Activated B cell treated with CpG ODN at 0.5 μM for 24 hours (primary cell): ENCODE measurements at regions not wholly inside any gene's neighbourhood (a gene's known extent, or its start where the extent isn't known, plus 50 kb on each side); places are given as distances from the start of the nearest gene placed in this dataset.

Experiments used
- ATAC-seq: fragments of 200-7000 bp; cut with Tn5 transposase; one replicate; pipeline ENCODE4 v1.10.0; 2021; ENCODE audit warnings: low read depth, mild to moderate bottlenecking, moderate library complexity
- CTCF ChIA-PET: fragments of 350-600 bp; sonication (Branson Sonifier 250); formaldehyde crosslinking; loops from one replicate; lab custom pipeline; 2021; ENCODE audit warnings: antibody characterized with exemption; lab: Charles Lee
- POLR2A ChIA-PET: fragments of 350-600 bp; sonication (Branson Sonifier 250); formaldehyde crosslinking; loops from one replicate; lab custom pipeline; 2021; ENCODE audit warnings: antibody characterized with exemption; lab: Charles Lee
- DNase-seq: peaks from one replicate; pipeline ENCODE4 v3.0.0; 2022
- H3K27ac Mint-ChIP-seq: one replicate; pipeline ENCODE4 v1.8.0; 2020; ENCODE audit warnings: mixed read lengths
- H3K27me3 Mint-ChIP-seq: one replicate; pipeline ENCODE4 v1.8.0; 2021; ENCODE audit warnings: mixed read lengths
- H3K36me3 Mint-ChIP-seq: one replicate; pipeline ENCODE4 v1.8.0; 2021; ENCODE audit warnings: low read depth, mixed read lengths
- H3K4me1 Mint-ChIP-seq: one replicate; pipeline ENCODE4 v1.8.0; 2021; ENCODE audit warnings: mixed read lengths
- H3K4me3 Mint-ChIP-seq: one replicate; pipeline ENCODE4 v1.8.0; 2020; ENCODE audit warnings: mild to moderate bottlenecking, mixed read lengths
- H3K9me3 Mint-ChIP-seq: one replicate; pipeline ENCODE4 v1.8.0; 2020; ENCODE audit warnings: mixed read lengths
- CTCF ChIP-seq: fragments of 200-600 bp; IDR thresholded peaks from one replicate; pipeline ENCODE4 v1.8.0; 2022; ENCODE audit warnings: antibody characterized with exemption, mild to moderate bottlenecking
- intact Hi-C: fragments of 100-400 bp; cut with micrococcal nuclease; formaldehyde crosslinking; loops from one replicate; pipeline ENCODE4 v1.15.1; 2024

- no peak overlapping the region for H3K27ac Mint-ChIP-seq
- ATAC-seq, result no peak
- no peak for DNase-seq
- H3K4me1 Mint-ChIP-seq, result peaks cover 38% of the 10 kb centered on the region
- H3K27me3 Mint-ChIP-seq, result no peaks in the 10 kb centered on the region
- no peaks in the 10 kb centered on the region for H3K36me3 Mint-ChIP-seq
- no peak overlapping the region for H3K4me3 Mint-ChIP-seq
- ChIA-PET POLR2A (interaction anchor here (0.6 to 2.3 kb wide), 3 partner anchors 46 to 88 kb away, joined by 5 to 9 read pairs (median 6); no protein-coding TSS in a partner anchor), CTCF (no interaction called here)
- H3K9me3 Mint-ChIP-seq, result no peaks in the 10 kb centered on the region
- intact Hi-C loops, result no loop called here
- no peak for TF ChIP-seq CTCF
These were observed 86.0 kb downstream of the ZNF608 start for GRCh38 chr5:124660229-124661093.

- no peaks in the 10 kb centered on the region for H3K27me3 Mint-ChIP-seq
- H3K27ac Mint-ChIP-seq, result no peak overlapping the region
- ATAC-seq (no peak), DNase-seq (no peak)
- H3K9me3 Mint-ChIP-seq, result no peaks in the 10 kb centered on the region
- H3K4me3 Mint-ChIP-seq, result no peak overlapping the region
- no peak for TF ChIP-seq CTCF
- intact Hi-C loops, result no loop called here
- POLR2A ChIA-PET, result interaction anchor here (0.6 to 2.3 kb wide), 4 partner anchors 47 to 128 kb away, joined by 3 to 9 read pairs (median 6); no protein-coding TSS in a partner anchor
- H3K36me3 Mint-ChIP-seq, result no peaks in the 10 kb centered on the region
- H3K4me1 Mint-ChIP-seq, result peaks cover 38% of the 10 kb centered on the region
- CTCF ChIA-PET, result interaction anchor here (0.6 kb wide), 2 partner anchors 43 to 134 kb away, joined by 3 read pairs; no protein-coding TSS in a partner anchor
These were observed 86.6 kb downstream of the ZNF608 start for GRCh38 chr5:124659798-124660197.

GRCh38 chr5:124658867-124659557 lies 87.4 kb downstream of the ZNF608 start:
- no peak for DNase-seq
- peak overlapping the region; percentile 76 for H3K27ac Mint-ChIP-seq
- CTCF ChIA-PET, result interaction anchor here (0.6 kb wide), 2 partner anchors 44 to 135 kb away, joined by 3 read pairs; no protein-coding TSS in a partner anchor
- peaks cover 38% of the 10 kb centered on the region for H3K4me1 Mint-ChIP-seq
- H3K4me3 Mint-ChIP-seq, result peak overlapping the region; percentile 66
- no peaks in the 10 kb centered on the region for H3K9me3 Mint-ChIP-seq
- peak; percentile 41 for ATAC-seq
- H3K36me3 Mint-ChIP-seq, result no peaks in the 10 kb centered on the region
- no peak for TF ChIP-seq CTCF
- intact Hi-C loops, result no loop called here
- no peaks in the 10 kb centered on the region for H3K27me3 Mint-ChIP-seq
- POLR2A ChIA-PET, result interaction anchor here (0.5 to 2.3 kb wide), 5 partner anchors 10 to 479 kb away, joined by 3 to 9 read pairs (median 3); no protein-coding TSS in a partner anchor

GRCh38 chr5:124655921-124656511 lies 90.4 kb downstream of the ZNF608 start:
- Mint-ChIP-seq H3K9me3 (no peaks in the 10 kb centered on the region), H3K27me3 (no peaks in the 10 kb centered on the region), H3K4me3 (no peak overlapping the region), H3K36me3 (no peaks in the 10 kb centered on the region), H3K4me1 (peaks cover 38% of the 10 kb centered on the region), H3K27ac (no peak overlapping the region)
- ChIA-PET CTCF (interaction anchor here (0.9 kb wide), 1 partner anchor 92 kb away, joined by 3 read pairs; no protein-coding TSS in a partner anchor), POLR2A (interaction anchor here (0.6 to 1.8 kb wide), 5 partner anchors 40 to 92 kb away, joined by 3 to 16 read pairs (median 6); partner anchors contain the start of gene ZNF608)
- peak; percentile 63 for ATAC-seq
- DNase-seq, result no peak
- intact Hi-C loops, result no loop called here
- TF ChIP-seq CTCF, result no peak
